Neural cell (in vitro differentiated cells): ENCODE measurements at regions not wholly inside any gene's neighbourhood (a gene's known extent, or its start where the extent isn't known, plus 50 kb on each side); places are given as distances from the start of the nearest gene placed in this dataset.

Experiments
- EP300 ChIP-seq: fragments of 450-650 bp; conservative IDR thresholded peaks from 2 replicates; pipeline ENCODE4 v1.6.1; 2014; ENCODE audit warnings: antibody characterized with exemption, mild to moderate bottlenecking, moderate library complexity; ENCODE audit not compliant: poor library complexity, severe bottlenecking
- EZH2 ChIP-seq: fragments of 200-600, 300-800 bp; shearing (Covaris generic), sonication (generic); IDR thresholded peaks from 2 replicates; pipeline ENCODE4 v1.6.1; 2014; ENCODE audit warnings: antibody characterized with exemption, low read length, borderline replicate concordance, mild to moderate bottlenecking; ENCODE audit not compliant: insufficient read depth, poor library complexity, severe bottlenecking
- TF ChIP-seq, protein P1 (sequence below): fragments of 450-650 bp; IDR thresholded peaks from 2 replicates; pipeline ENCODE4 v1.5.1; 2014; ENCODE audit warnings: antibody characterized with exemption, mild to moderate bottlenecking, moderate library complexity; ENCODE audit not compliant: poor library complexity, severe bottlenecking

DNA sequence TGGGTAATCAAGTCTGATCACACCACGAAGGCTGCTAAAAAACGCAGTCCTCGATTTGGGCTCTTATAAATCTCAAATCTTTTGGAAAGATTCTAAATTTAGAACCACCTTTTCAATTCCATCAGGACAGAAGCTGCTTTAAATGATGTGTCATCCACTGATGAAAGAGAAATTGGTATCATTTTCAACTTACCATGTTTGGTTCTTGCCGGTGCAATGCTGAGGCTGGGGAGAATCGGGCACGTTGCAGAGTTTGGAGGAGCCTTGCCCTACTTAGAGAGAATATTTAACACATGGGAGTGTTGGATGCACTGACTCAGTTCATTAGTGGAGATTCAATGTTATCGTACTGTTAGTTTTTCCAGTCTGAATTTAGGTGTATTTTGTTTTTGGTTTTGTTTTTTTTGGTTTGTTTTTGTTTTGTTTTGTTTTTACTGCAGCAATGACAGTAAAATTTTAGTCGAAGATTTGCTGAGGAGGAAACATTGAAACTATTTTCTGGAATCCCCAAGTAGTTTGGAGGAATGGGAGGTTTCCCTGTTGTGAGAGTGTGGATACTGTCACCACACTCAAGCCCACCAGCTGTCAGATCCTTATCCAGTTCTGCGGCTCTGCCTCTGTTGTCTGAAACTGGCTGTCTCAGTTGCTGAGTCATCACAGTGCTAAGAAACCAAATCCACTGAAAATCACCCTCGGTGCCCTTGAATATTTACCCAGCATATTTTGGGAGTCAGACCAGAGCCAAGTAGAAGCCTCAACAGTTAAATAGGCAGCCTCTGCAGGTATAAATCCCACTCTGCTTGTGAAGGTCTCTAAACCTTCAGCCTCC is 497.0 kb downstream of the BTBD3 start:
- TF ChIP-seq, protein P1, sequence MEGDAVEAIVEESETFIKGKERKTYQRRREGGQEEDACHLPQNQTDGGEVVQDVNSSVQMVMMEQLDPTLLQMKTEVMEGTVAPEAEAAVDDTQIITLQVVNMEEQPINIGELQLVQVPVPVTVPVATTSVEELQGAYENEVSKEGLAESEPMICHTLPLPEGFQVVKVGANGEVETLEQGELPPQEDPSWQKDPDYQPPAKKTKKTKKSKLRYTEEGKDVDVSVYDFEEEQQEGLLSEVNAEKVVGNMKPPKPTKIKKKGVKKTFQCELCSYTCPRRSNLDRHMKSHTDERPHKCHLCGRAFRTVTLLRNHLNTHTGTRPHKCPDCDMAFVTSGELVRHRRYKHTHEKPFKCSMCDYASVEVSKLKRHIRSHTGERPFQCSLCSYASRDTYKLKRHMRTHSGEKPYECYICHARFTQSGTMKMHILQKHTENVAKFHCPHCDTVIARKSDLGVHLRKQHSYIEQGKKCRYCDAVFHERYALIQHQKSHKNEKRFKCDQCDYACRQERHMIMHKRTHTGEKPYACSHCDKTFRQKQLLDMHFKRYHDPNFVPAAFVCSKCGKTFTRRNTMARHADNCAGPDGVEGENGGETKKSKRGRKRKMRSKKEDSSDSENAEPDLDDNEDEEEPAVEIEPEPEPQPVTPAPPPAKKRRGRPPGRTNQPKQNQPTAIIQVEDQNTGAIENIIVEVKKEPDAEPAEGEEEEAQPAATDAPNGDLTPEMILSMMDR = no peak
- TF ChIP-seq EP300 = no peak
- no peak for TF ChIP-seq EZH2
